ENCODE measurements at regions not wholly inside any gene's neighbourhood (a gene's known extent, or its start where the extent isn't known, plus 50 kb on each side); places are given as distances from the start of the nearest gene placed in this dataset.
"Not testable (repeated sequence)": the region's sequence is repeated elsewhere in the genome, so short reads cannot be mapped to it uniquely, and the experiment has no call there.

GRCh38 chr6:77263003-77263402 lies 200.3 kb downstream of the HTR1B start:
- TF ChIP-seq ZFX (IDR thresholded peaks at IDR 0.05) (no peak), RAD21 (IDR thresholded peaks at IDR 0.05; ENCODE audit: low read depth) (no peak), EGR1 (IDR thresholded peaks at IDR 0.05; ENCODE audit: low read depth) (no peak), EZH2 (IDR thresholded peaks at IDR 0.05) (no peak), POLR2AphosphoS5 (IDR thresholded peaks at IDR 0.05; ENCODE audit: low read depth, low read length) (no peak), SRF (IDR thresholded peaks at IDR 0.05; ENCODE audit: low read depth) (no peak), JUND (IDR thresholded peaks at IDR 0.05) (no peak), CBX3 (IDR thresholded peaks at IDR 0.05; ENCODE audit: low read depth) (no peak), SIN3A (IDR thresholded peaks at IDR 0.05; ENCODE audit: low read depth) (no peak), CTCF (IDR thresholded peaks at IDR 0.05 in 2 of 3, conservative IDR thresholded peaks at IDR 0.05 in 1 of 3; ENCODE audit: borderline replicate concordance in 1 of 3, insufficient read depth in 1 of 3, low read depth in 2 of 3, low read length in 2 of 3) (no peak), YY1 (IDR thresholded peaks at IDR 0.05; ENCODE audit: extremely low read depth, insufficient replicate concordance, low read depth, low read length) (no peak), POLR2A (IDR thresholded peaks at IDR 0.05; ENCODE audit: borderline replicate concordance, extremely low read depth, insufficient read depth, insufficient read length) (no peak), MAX (IDR thresholded peaks at IDR 0.05) (no peak), FOSL1 (IDR thresholded peaks at IDR 0.05; ENCODE audit: low read depth) (no peak), EZH2phosphoT487 (IDR thresholded peaks at IDR 0.05; ENCODE audit: borderline replicate concordance) (no peak), TCF7L2 (IDR thresholded peaks at IDR 0.05; ENCODE audit: borderline replicate concordance, extremely low read depth, insufficient read depth, insufficient read length) (no peak), SP1 (IDR thresholded peaks at IDR 0.05; ENCODE audit: low read depth) (no peak), ATF3 (IDR thresholded peaks at IDR 0.05) (no peak)
- Histone ChIP-seq H4K20me1 (ENCODE audit: insufficient read depth) (no peaks in the 10 kb centered on the region), H3K9ac (ENCODE audit: low read length) (no peak overlapping the region), H3K9me3 (ENCODE audit: control insufficient read depth in 1 of 2, insufficient read depth in 1 of 2, low read depth in 1 of 2, low read length in 2 of 2) (no peaks in the 10 kb centered on the region), H2AFZ (ENCODE audit: low read depth, low read length, poor library complexity, severe bottlenecking) (no peak overlapping the region), H3K27ac (ENCODE audit: low read depth, low read length) (no peak overlapping the region), H3K9me2 (ENCODE audit: insufficient read depth) (no peaks in the 10 kb centered on the region; the same call in 1 of the 2 replicates), H3K79me2 (ENCODE audit: insufficient read depth, low read length) (no peaks in the 10 kb centered on the region), H3K4me1 (ENCODE audit: control insufficient read depth in 1 of 2, insufficient read depth in 2 of 2, low read length in 2 of 2) (no peaks in the 10 kb centered on the region), H3K36me3 (ENCODE audit: control insufficient read depth in 1 of 2, insufficient read depth in 2 of 2, low read length in 2 of 2) (no peaks in the 10 kb centered on the region), H3K27me3 (ENCODE audit: insufficient read depth, low read length) (no peaks in the 10 kb centered on the region), H3K4me3 (replicated peaks in 1 of 2; ENCODE audit: low read depth in 1 of 2, low read length in 2 of 2) (no peak overlapping the region), H3K4me2 (ENCODE audit: low read length) (no peak overlapping the region)
- no peak for DNase-seq (ENCODE audit: low read depth, low spot score)
- ATAC-seq, result no peak
- POLR2A ChIA-PET, result no interaction called here
- RAD21 ChIA-PET (ENCODE audit: low non-redundant PET in 1 of 2, low total read pairs in 2 of 2, uncharacterized antibody in 2 of 2, unreplicated experiment in 2 of 2), result no interaction called here
- CTCF ChIA-PET, result no interaction called here
- intact Hi-C loops (cut with micrococcal nuclease), result no loop called here
- no TSS peak for BruUV-seq (replicated peaks)

GRCh38 chr6:77251801-77252200 lies 211.5 kb downstream of the HTR1B start:
- H2AFZ ChIP-seq (ENCODE audit: low read depth, low read length, poor library complexity, severe bottlenecking); H3K27me3 ChIP-seq (ENCODE audit: insufficient read depth, low read length); POLR2A ChIA-PET; H3K79me2 ChIP-seq (ENCODE audit: insufficient read depth, low read length); BruUV-seq (replicated peaks); H3K4me2 ChIP-seq (ENCODE audit: low read length); H3K36me3 ChIP-seq (ENCODE audit: control insufficient read depth in 1 of 2, insufficient read depth in 2 of 2, low read length in 2 of 2); DNase-seq (ENCODE audit: low read depth, low spot score); H3K4me3 ChIP-seq (replicated peaks in 1 of 2; ENCODE audit: low read depth in 1 of 2, low read length in 2 of 2); H3K9me2 ChIP-seq (ENCODE audit: insufficient read depth); RAD21 ChIA-PET (ENCODE audit: low non-redundant PET in 1 of 2, low total read pairs in 2 of 2, uncharacterized antibody in 2 of 2, unreplicated experiment in 2 of 2); H4K20me1 ChIP-seq (ENCODE audit: insufficient read depth); H3K9me3 ChIP-seq (ENCODE audit: control insufficient read depth in 1 of 2, insufficient read depth in 1 of 2, low read depth in 1 of 2, low read length in 2 of 2); CTCF ChIA-PET; ATAC-seq; intact Hi-C loops (cut with micrococcal nuclease); H3K9ac ChIP-seq (ENCODE audit: low read length); H3K27ac ChIP-seq (ENCODE audit: low read depth, low read length); H3K4me1 ChIP-seq (ENCODE audit: control insufficient read depth in 1 of 2, insufficient read depth in 2 of 2, low read length in 2 of 2): not testable (repeated sequence)
